Upper lobe of left lung (tissue), 6 donors: ENCODE measurements at regions not wholly inside any gene's neighbourhood (a gene's known extent, or its start where the extent isn't known, plus 50 kb on each side); places are given as distances from the start of the nearest gene placed in this dataset.

Experiments used
- ATAC-seq, 2 donors: fragments of 200-7000 bp; cut with Tn5 transposase; one replicate each; pipeline ENCODE4 v1.9.1; 2022; ENCODE audit warnings: mild to moderate bottlenecking in 2 of 2, moderate library complexity in 2 of 2; ENCODE audit not compliant: low FRiP score in 2 of 2
- DNase-seq, 2 donors: peaks; one replicate each; pipeline ENCODE4 v3.0.0-alpha.2; 2019 to 2020
- H3K27ac ChIP-seq, 4 donors: fragments of 200-600 bp; sonication (generic); one replicate each; pipeline ENCODE4 v1.5.1; 2016 to 2019
- H3K27me3 ChIP-seq, 4 donors: fragments of 200-600 bp; sonication (generic); one replicate each; pipeline ENCODE4 v1.5.1; 2017 to 2019
- H3K36me3 ChIP-seq, 4 donors: fragments of 200-600 bp; sonication (generic); one replicate each; pipeline ENCODE4 v1.5.1; 2016 to 2019
- H3K4me1 ChIP-seq, 4 donors: fragments of 200-600 bp; sonication (generic); one replicate each; pipeline ENCODE4 v1.5.1; 2018 to 2019
- H3K4me3 ChIP-seq, 4 donors: fragments of 200-600 bp; sonication (generic); one replicate each; pipeline ENCODE4 v1.5.1; 2017 to 2019; ENCODE audit warnings: mild to moderate bottlenecking in 2 of 4, moderate library complexity in 1 of 4
- H3K9me3 ChIP-seq, 4 donors: fragments of 200-600 bp; sonication (generic); one replicate each; pipeline ENCODE4 v1.5.1; 2018 to 2019
- EP300 ChIP-seq, 4 donors: sonication (generic); formaldehyde crosslinking; IDR thresholded peaks; one replicate each; pipeline ENCODE4 v1.5.1; 2017; ENCODE audit warnings: antibody characterized with exemption in 4 of 4, control low read depth in 2 of 4
- POLR2A ChIP-seq, 4 donors: fragments of 450-650 bp; IDR thresholded peaks; one replicate each; pipeline ENCODE4 v1.5.1; 2016 to 2017; ENCODE audit warnings: antibody characterized with exemption in 4 of 4, mild to moderate bottlenecking in 2 of 4
- POLR2AphosphoS5 ChIP-seq, 2 donors: sonication (generic); formaldehyde crosslinking; IDR thresholded peaks; one replicate each; pipeline ENCODE4 v1.5.1; 2017; ENCODE audit warnings: antibody characterized with exemption in 2 of 2
- WGBS, 2 donors: methylation state at CpG; one replicate each; pipeline ENCODE4 v1.1.5; 2017 to 2018; 5-methylcytosine and 5-hydroxymethylcytosine counted together
- TF ChIP-seq, protein P1 (sequence below), 6 experiments: fragments of 450-650 bp in 4 of 6; fragments of 200-600 bp in 2 of 6; sonication (generic) in 2 of 6; IDR thresholded peaks; one replicate each; pipeline ENCODE4 v1.5.1; 2016 to 2019; ENCODE audit warnings: antibody characterized with exemption in 6 of 6
- donor health status: DM: no; HTN: no; CAD: no; lungs with moderate emphysema.
- donor health status: DM: no; HTN: yes; CAD: no; lungs with severe emphysema.

DNA sequence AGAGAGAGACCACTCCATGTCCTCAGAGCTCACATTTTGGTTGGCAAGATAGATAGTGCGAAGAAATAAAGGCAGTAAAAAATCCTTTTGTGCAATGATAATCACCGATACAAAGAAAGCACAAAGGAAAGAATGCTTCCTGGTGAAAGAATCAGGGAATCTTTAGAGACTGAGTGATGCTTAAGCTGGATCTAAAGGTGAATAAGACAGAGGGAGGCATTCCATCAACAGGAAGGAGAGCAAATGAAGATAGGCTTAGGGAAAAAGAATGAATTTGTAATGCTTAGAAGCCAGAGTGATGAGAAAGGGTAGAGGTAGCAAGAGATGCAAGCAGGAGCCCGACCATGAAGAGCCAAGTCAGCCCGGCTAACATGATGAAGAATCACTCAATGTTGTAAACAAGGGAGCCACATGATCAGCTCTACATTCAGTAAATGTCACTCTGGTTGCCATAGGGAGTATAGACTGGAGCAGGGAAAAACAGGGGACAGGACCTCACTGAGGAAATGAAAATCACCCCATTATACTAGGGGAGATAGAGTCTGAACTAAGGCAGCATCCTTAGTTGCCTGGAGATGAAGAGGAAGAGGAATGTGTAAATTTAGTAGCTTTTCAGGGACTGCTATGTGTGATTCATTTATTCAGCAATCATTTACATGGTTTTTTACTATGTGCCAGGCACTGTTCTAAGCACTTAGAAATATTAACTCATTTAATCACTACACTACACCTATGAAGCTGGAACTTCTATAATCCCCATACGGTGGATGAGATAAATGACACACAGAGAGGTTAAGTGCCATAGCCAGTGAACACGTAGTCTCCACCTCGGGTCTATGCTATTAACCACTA is 402.6 kb upstream of the NFIA start:
- DNase-seq (no peak), ATAC-seq (no peak)
- TF ChIP-seq POLR2AphosphoS5 (IDR thresholded peaks at IDR 0.05) (no peak), POLR2A (IDR thresholded peaks at IDR 0.05) (no peak), EP300 (IDR thresholded peaks at IDR 0.05) (no peak)
- TF ChIP-seq, protein P1, sequence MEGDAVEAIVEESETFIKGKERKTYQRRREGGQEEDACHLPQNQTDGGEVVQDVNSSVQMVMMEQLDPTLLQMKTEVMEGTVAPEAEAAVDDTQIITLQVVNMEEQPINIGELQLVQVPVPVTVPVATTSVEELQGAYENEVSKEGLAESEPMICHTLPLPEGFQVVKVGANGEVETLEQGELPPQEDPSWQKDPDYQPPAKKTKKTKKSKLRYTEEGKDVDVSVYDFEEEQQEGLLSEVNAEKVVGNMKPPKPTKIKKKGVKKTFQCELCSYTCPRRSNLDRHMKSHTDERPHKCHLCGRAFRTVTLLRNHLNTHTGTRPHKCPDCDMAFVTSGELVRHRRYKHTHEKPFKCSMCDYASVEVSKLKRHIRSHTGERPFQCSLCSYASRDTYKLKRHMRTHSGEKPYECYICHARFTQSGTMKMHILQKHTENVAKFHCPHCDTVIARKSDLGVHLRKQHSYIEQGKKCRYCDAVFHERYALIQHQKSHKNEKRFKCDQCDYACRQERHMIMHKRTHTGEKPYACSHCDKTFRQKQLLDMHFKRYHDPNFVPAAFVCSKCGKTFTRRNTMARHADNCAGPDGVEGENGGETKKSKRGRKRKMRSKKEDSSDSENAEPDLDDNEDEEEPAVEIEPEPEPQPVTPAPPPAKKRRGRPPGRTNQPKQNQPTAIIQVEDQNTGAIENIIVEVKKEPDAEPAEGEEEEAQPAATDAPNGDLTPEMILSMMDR (IDR thresholded peaks at IDR 0.05), result no peak
- Histone ChIP-seq H3K27me3 (no peaks in the 10 kb centered on the region), H3K36me3 (no peaks in the 10 kb centered on the region), H3K9me3 (no peaks in the 10 kb centered on the region), H3K27ac (no peak overlapping the region), H3K4me3 (no peak overlapping the region), H3K4me1 (no peaks in the 10 kb centered on the region)
- WGBS, 2 donors, result 81 to 92% methylated on average over 7 of the region's 7 CpGs

- Histone ChIP-seq H3K9me3 (no peaks in the 10 kb centered on the region), H3K27me3 (no peaks in the 10 kb centered on the region), H3K4me1 (no peaks in the 10 kb centered on the region), H3K27ac (no peak overlapping the region), H3K36me3 (no peaks in the 10 kb centered on the region), H3K4me3 (no peak overlapping the region)
- WGBS, 2 donors, result 77 to 82% methylated on average over 2 of the region's 2 CpGs
- TF ChIP-seq EP300 (IDR thresholded peaks at IDR 0.05) (no peak), POLR2A (IDR thresholded peaks at IDR 0.05) (no peak), POLR2AphosphoS5 (IDR thresholded peaks at IDR 0.05) (no peak)
- TF ChIP-seq, protein P1 (IDR thresholded peaks at IDR 0.05), result no peak
- DNase-seq (no peak), ATAC-seq (no peak)
Measured at GRCh38 chr1:60678802-60679201, 403.6 kb upstream of the NFIA start.

- Histone ChIP-seq H3K27ac (no peak overlapping the region), H3K4me3 (no peak overlapping the region), H3K9me3 (no peaks in the 10 kb centered on the region), H3K36me3 (no peaks in the 10 kb centered on the region), H3K27me3 (no peaks in the 10 kb centered on the region), H3K4me1 (no peaks in the 10 kb centered on the region)
- 61 to 78% methylated on average over 3 of the region's 3 CpGs for WGBS, 2 donors
- no peak for DNase-seq
- ATAC-seq, result no peak
- TF ChIP-seq POLR2A (IDR thresholded peaks at IDR 0.05), result no peak
- no peak for TF ChIP-seq POLR2AphosphoS5 (IDR thresholded peaks at IDR 0.05)
- no peak for TF ChIP-seq EP300 (IDR thresholded peaks at IDR 0.05)
- TF ChIP-seq, protein P1 (IDR thresholded peaks at IDR 0.05), result no peak
Measured at GRCh38 chr1:60678391-60678790, 404.0 kb upstream of the NFIA start.

- H3K4me3 ChIP-seq, result no peak overlapping the region
Measured at GRCh38 chr1:60672449-60672848, 409.9 kb upstream of the NFIA start.

More at GRCh38 chr1:60672449-60672848, 409.9 kb upstream of the NFIA start:
- H3K9me3 ChIP-seq, result no peaks in the 10 kb centered on the region
- no peak for ATAC-seq
- H3K4me1 ChIP-seq, result no peaks in the 10 kb centered on the region
- H3K27me3 ChIP-seq, result no peaks in the 10 kb centered on the region
- 100% methylated on average over 2 of the region's 2 CpGs for WGBS, 2 donors
- no peaks in the 10 kb centered on the region for H3K36me3 ChIP-seq
- TF ChIP-seq POLR2AphosphoS5 (IDR thresholded peaks at IDR 0.05) (no peak), EP300 (IDR thresholded peaks at IDR 0.05) (no peak), POLR2A (IDR thresholded peaks at IDR 0.05) (no peak)
- TF ChIP-seq, protein P1 (IDR thresholded peaks at IDR 0.05), result no peak
- no peak overlapping the region for H3K27ac ChIP-seq
- DNase-seq, result no peak
